GM20000 (cell line): ENCODE measurements at regions not wholly inside any gene's neighbourhood (a gene's known extent, or its start where the extent isn't known, plus 50 kb on each side); places are given as distances from the start of the nearest gene placed in this dataset.

ENCODE experiments used
- DNase-seq: peaks from one replicate; pipeline ENCODE4 v3.0.0; 2012; ENCODE audit warnings: low spot score
- TF ChIP-seq, protein P1 (sequence below): IDR thresholded peaks from 2 replicates; pipeline ENCODE4 v1.5.1; 2012; ENCODE audit warnings: mild to moderate bottlenecking, control low read depth; ENCODE audit errors: extremely low read depth, missing control alignments

DNA sequence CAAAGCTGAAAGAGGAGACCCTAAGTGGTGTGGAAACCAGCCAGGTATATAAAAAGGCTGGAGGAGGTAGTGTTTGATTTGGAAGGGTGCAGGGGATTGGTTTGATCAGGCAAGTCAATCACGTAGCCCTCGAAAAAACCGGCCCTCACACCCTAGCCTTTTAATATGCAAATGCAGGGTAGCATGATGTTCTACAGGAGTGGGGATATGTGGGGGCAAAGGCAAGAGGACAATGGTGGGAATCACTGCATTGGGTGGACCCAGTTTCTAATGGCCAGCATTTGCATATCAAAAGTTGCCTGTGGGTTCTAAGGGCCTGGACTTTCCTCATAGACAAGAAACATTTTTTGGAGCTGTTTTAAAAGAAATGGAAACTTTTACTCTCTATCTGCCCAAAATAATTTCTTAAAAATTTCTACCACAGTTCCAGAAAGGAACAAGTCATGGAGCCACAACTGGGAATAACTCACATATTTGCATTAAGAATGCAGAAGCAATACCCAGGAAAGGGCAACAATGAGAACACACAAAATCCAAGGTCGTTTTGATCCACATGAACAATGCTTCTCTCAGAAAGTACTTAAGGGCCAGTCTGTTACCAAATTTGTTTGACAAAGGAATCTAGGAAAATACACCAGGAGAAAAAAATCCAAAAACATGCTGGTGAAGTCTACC, 915.8 kb downstream of the NLGN4Y start:
- DNase-seq: no peak
- TF ChIP-seq, protein P1, sequence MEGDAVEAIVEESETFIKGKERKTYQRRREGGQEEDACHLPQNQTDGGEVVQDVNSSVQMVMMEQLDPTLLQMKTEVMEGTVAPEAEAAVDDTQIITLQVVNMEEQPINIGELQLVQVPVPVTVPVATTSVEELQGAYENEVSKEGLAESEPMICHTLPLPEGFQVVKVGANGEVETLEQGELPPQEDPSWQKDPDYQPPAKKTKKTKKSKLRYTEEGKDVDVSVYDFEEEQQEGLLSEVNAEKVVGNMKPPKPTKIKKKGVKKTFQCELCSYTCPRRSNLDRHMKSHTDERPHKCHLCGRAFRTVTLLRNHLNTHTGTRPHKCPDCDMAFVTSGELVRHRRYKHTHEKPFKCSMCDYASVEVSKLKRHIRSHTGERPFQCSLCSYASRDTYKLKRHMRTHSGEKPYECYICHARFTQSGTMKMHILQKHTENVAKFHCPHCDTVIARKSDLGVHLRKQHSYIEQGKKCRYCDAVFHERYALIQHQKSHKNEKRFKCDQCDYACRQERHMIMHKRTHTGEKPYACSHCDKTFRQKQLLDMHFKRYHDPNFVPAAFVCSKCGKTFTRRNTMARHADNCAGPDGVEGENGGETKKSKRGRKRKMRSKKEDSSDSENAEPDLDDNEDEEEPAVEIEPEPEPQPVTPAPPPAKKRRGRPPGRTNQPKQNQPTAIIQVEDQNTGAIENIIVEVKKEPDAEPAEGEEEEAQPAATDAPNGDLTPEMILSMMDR: no peak

DNA sequence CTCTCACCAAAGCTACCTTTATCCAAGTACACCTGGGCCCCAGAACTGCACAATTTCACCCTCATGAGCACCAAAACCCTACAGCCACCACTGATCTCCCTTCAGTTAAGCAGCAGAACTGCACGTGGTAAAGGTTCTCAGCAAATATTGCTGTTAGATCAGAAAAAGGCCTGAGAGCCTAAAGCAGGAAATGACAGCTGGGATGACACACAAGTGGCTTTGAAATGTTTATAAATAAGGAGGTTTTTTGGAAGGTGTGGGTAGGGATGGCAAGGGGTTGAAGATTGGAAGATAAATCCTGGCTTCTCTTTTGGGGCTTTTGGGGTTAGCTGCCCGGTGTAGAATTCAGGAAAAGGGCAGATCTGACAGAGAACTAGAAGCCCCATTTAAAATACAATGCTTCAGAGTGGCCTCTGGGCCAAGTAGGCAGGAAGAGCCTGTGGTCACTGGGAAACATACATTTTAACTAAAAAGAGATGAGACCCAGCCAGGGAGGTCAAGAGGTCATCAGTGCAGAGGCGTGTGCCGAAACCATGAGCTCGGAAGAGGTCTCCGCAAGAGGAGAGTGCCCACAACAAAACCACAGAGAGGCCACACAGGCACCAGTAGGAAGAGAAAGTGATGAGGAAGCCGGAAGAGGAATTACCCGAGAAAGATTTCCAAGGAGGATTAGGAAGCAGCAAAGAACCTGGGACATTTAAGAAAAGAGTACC, 916.5 kb downstream of the NLGN4Y start:
- TF ChIP-seq, protein P1: no peak
- no peak for DNase-seq

DNA sequence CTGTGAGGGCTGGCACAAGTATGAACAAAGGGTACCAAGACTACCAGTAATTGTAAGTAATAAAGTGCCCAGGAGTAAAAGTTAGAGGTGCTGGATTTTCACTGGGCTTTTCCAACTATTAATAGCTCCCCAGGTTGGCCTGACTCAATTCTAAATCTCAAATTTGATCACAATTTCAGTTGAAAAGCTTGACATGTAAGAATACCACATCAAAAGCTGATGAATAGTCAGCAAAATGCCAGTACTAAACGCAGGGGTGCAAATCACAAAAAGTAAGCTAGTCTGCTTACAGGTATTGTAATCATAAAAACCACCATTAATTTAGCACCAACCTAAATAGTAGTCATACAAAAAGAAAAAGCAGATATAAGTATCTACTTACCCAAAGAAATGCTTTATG, 917.5 kb downstream of the NLGN4Y start:
- no peak for DNase-seq
- TF ChIP-seq, protein P1: no peak

DNA sequence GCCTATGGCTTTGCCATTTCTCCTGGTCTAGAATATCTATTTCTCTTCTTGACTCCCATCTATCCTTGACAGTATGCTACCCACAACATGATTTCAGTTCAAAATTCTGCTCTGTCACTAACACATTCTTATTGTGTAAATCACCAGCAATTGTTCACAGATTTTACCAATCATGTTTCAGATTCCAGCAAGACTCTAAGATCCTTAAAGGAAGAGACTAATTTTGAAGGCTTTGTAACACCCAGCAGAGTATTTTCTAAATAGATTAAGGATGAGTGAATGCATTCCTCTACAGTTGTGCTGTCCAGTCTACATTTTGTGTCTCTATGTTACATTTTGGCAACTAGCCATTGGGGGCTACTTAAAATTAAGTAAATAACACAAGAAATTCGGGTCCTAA, 921.5 kb downstream of the NLGN4Y start:
- DNase-seq: no peak
- TF ChIP-seq, protein P1: no peak

DNA sequence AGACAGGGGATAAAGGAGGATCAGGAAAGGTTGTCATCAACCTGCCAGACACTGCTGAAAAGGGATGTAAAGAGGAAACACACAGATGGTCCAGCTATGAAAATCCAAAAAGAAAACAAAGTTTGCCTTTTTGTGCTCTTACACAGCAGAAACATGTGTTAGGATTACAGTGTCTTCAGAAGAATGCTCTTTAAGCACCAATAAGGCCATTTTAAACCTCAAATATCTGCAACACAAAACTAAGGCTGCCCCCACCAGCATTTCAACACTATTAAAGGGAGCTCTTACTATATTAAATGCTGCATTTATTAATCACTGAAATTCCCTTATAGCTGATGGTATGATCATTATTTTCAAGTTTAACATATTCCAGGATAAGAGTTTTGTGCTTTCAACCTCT, 922.5 kb downstream of the NLGN4Y start:
- DNase-seq: no peak
- TF ChIP-seq, protein P1: no peak

DNA sequence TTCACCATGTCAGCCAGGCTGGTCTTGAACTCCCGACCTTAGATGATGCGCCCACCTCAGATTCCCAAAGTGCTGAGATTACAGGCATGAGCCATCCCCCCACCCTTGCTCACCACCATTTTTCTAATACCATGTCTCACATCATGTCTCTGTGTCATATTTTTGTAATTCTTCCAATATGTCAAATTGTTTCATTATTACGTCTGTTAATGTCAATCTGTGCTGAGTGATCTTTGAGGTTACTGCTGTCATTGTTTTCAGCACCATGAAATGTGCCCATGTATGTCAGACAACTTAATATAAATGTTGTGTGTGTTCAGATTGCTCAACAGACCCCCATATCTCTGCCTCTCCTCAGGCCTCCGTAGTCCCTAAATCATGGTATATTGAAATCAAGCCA, 923.6 kb downstream of the NLGN4Y start:
- TF ChIP-seq, protein P1: no peak
- DNase-seq: no peak

DNA sequence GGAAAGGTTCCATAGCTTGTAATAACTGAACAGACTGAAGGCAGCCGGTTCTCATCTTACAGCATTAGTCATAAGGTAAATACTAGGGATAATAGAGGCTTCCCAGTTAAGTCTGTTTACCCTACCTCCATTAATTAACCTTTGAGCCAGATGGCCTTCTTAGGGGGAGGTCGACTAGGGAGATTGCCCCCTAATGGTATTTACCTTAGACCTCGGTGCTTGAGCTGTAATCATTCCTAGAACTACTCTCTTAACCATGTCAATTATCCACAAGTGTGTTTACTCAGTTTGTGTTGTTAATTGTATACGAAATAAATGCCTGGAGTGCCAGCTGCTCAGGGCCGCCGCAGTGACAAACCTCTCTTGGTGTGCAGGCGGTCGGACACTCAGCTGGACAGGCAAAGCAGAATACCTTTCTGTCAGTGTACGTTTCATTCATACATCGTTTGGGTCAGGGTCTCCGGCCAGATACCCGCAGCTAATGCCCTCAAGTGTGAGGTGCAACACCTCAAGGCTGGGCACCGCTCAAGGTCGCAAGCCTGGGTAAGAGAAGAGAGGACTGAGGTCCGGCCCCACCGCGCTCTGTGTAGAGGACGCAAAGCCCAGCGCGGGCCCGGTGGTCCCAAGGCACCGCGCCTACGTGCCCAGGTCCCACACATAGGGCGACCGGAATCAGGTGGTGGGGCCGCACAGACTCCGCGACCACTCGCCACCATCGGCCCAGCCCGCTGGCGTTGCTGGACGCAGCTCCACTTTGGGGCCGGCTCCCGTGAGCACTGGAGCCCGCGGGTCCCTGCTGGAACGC, 931.0 kb downstream of the NLGN4Y start:
- no peak for DNase-seq
- TF ChIP-seq, protein P1: no peak
